Sigmoid colon (tissue), 6 donors: ENCODE measurements at regions not wholly inside any gene's neighbourhood (a gene's known extent, or its start where the extent isn't known, plus 50 kb on each side); places are given as distances from the start of the nearest gene placed in this dataset.
"Not testable (repeated sequence)": the region's sequence is repeated elsewhere in the genome, so short reads cannot be mapped to it uniquely, and the experiment has no call there.

ENCODE experiments used
- DNase-seq: peaks from one replicate; pipeline ENCODE4 v3.0.0-alpha.2; 2019
- H3K27ac ChIP-seq, 4 donors: fragments of 200-600 bp; sonication (generic); one replicate each; pipeline ENCODE4 v1.5.1; 2016 to 2019; ENCODE audit warnings: mild to moderate bottlenecking in 1 of 4
- H3K27me3 ChIP-seq, 3 donors: fragments of 200-600 bp; sonication (generic); one replicate each; pipeline ENCODE4 v1.5.1; 2019; ENCODE audit warnings: mild to moderate bottlenecking in 1 of 3
- H3K36me3 ChIP-seq, 4 donors: fragments of 200-600 bp; sonication (generic); one replicate each; pipeline ENCODE4 v1.5.1; 2016 to 2019
- H3K4me1 ChIP-seq, 4 donors: fragments of 200-600 bp; sonication (generic); one replicate each; pipeline ENCODE4 v1.5.1; 2017 to 2019
- H3K4me3 ChIP-seq, 4 donors: fragments of 200-600 bp; sonication (generic); one replicate each; pipeline ENCODE4 v1.5.1; 2017 to 2019; ENCODE audit warnings: mild to moderate bottlenecking in 2 of 4, moderate library complexity in 1 of 4
- H3K9me3 ChIP-seq, 4 donors: fragments of 200-600 bp in 3 of 4; sonication (generic) in 3 of 4; one replicate each; pipeline versions ENCODE4 v1.5.1 to v1.6.1; 2013 to 2019
- CTCF ChIP-seq, 4 experiments: fragments of 450-650 bp in 3 of 4; fragments of 200-600 bp in 1 of 4; IDR thresholded peaks; one replicate each; pipeline ENCODE4 v1.5.1; 2016 to 2019; ENCODE audit warnings: antibody characterized with exemption in 4 of 4, mild to moderate bottlenecking in 3 of 4, moderate library complexity in 2 of 4
- EP300 ChIP-seq, 4 donors: sonication (generic); formaldehyde crosslinking; IDR thresholded peaks; one replicate each; pipeline ENCODE4 v1.6.1; 2017; ENCODE audit warnings: antibody characterized with exemption in 4 of 4
- POLR2A ChIP-seq, 2 donors: fragments of 450-650 bp; IDR thresholded peaks; one replicate each; pipeline ENCODE4 v1.6.1; 2016; ENCODE audit warnings: antibody characterized with exemption in 2 of 2, mild to moderate bottlenecking in 2 of 2, moderate library complexity in 2 of 2
- POLR2AphosphoS5 ChIP-seq, 4 donors: sonication (generic); formaldehyde crosslinking; IDR thresholded peaks; one replicate each; pipeline ENCODE4 v1.6.1; 2017; ENCODE audit warnings: antibody characterized with exemption in 4 of 4
- WGBS, 2 donors: extraction: QIAGEN DNeasy Blood & Tissue Kit; methylation state at CpG; one replicate each; pipeline ENCODE4 v1.1.7; 2013; 5-methylcytosine and 5-hydroxymethylcytosine counted together
- intact Hi-C: fragments of 100-400 bp; cut with DNase I; formaldehyde crosslinking; loops from one replicate; pipeline ENCODE4 v1.15.1; 2023
- donor health status: healthy with polysubstance abuse.
- donor health status: healthy.

GRCh38 chr3:186440891-186441290, 78.9 kb upstream of the DGKG start:
- DNase-seq: no peak
- TF ChIP-seq CTCF (IDR thresholded peaks at IDR 0.05) (no peak), POLR2AphosphoS5 (IDR thresholded peaks at IDR 0.05) (no peak), POLR2A (IDR thresholded peaks at IDR 0.05) (no peak), EP300 (IDR thresholded peaks at IDR 0.05) (no peak)
- intact Hi-C loops: no loop called here
- H3K4me1 ChIP-seq: no peaks in the 10 kb centered on the region
- H3K27ac ChIP-seq: no peak overlapping the region
- no peak overlapping the region for H3K4me3 ChIP-seq
- no peaks in the 10 kb centered on the region for H3K9me3 ChIP-seq
- H3K36me3 ChIP-seq: no peaks in the 10 kb centered on the region
- 86 to 90% methylated on average over 3 of the region's 3 CpGs for WGBS, 2 donors
- H3K27me3 ChIP-seq: no peaks in the 10 kb centered on the region

GRCh38 chr3:186439725-186440124, 77.7 kb upstream of the DGKG start:
- intact Hi-C loops: no loop called here

DNA sequence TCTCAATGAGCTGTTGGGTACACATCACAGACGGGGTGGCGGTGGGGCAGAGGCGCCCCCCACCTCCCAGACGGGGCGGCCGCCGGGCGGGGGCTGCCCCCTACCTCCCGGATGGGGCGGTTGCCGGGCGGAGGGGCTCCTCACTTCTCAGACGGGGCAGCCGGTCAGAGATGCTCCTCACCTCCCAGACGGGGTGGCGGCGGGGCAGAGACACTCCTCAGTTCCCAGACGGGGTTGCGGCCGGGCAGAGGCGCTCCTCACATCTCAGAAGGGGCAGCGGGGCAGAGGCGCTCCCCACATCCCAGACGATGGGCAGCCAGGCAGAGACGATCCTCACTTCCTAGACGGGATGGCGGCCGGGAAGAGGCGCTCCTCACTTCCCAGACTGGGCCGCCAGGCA, 73.3 kb upstream of the DGKG start:
- H3K27me3 ChIP-seq, DNase-seq: not testable (repeated sequence)

More at GRCh38 chr3:186439725-186440124, 77.7 kb upstream of the DGKG start:
- no peak overlapping the region for H3K4me3 ChIP-seq
- no peaks in the 10 kb centered on the region for H3K4me1 ChIP-seq
- no peak for TF ChIP-seq POLR2AphosphoS5 (IDR thresholded peaks at IDR 0.05)
- no peak for TF ChIP-seq EP300 (IDR thresholded peaks at IDR 0.05)
- no peak for TF ChIP-seq CTCF (IDR thresholded peaks at IDR 0.05)
- no peak for TF ChIP-seq POLR2A (IDR thresholded peaks at IDR 0.05)
- H3K27me3 ChIP-seq: no peaks in the 10 kb centered on the region
- no peak overlapping the region for H3K27ac ChIP-seq
- no peak for DNase-seq
- no peaks in the 10 kb centered on the region for H3K36me3 ChIP-seq
- no peaks in the 10 kb centered on the region for H3K9me3 ChIP-seq
- WGBS, 2 donors: 81 to 84% methylated on average over 6 of the region's 6 CpGs

DNA sequence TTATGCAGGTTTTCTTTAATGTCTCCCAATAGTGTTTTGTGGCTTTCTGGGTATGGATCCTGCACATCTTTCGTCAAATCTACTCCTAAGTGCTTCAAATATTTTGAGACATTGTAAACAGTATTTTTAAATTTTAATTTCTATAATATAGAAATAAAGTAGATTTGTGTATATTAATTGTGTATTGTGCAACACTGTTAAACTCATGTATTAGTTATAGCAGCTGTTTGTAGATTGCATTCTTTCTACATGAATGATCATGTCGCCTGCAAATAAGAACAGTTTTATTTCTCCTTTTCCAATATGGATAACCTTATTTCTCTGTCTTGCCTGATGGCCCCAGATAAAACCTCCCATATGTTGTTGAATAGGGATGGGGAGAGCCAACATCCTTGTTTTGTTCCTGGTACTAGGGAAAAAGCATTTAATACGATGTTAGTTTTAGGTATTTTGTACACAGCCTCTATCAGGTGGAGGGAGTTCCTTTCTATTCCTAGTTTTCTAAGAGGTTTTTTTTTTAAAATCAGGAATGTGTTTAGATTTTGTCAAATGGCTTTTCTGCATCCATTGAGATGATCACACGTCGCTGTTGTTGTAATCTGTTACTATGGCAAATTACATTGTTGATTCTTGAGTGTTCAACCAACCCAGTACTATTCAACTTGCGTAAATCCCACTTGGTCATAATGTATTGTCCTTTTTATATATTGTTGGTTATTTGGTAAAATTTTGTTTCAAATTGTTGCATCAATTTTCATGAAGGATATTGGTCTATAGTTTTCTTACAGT, 71.1 kb upstream of the DGKG start:
- Histone ChIP-seq H3K4me3 (no peak overlapping the region), H3K36me3 (no peaks in the 10 kb centered on the region), H3K9me3 (no peaks in the 10 kb centered on the region), H3K27ac (no peak overlapping the region), H3K4me1 (peaks cover 0 to 2% (median under 1%) of the 10 kb centered on the region in 4 donors), H3K27me3 (no peaks in the 10 kb centered on the region)
- intact Hi-C loops: no loop called here
- WGBS, 2 donors: 81 to 88% methylated on average over 6 of the region's 6 CpGs
- DNase-seq: no peak
- TF ChIP-seq EP300 (IDR thresholded peaks at IDR 0.05) (no peak), POLR2AphosphoS5 (IDR thresholded peaks at IDR 0.05) (no peak), POLR2A (IDR thresholded peaks at IDR 0.05) (no peak), CTCF (IDR thresholded peaks at IDR 0.05) (no peak)

More for the DNA sequence above, 73.3 kb upstream of the DGKG start:
- H3K4me1 ChIP-seq, H3K9me3 ChIP-seq, H3K27ac ChIP-seq, H3K4me3 ChIP-seq, intact Hi-C loops, H3K36me3 ChIP-seq: not testable (repeated sequence)
- 94 to 95% methylated on average over 30 of the region's 30 CpGs for WGBS, 2 donors

DNA sequence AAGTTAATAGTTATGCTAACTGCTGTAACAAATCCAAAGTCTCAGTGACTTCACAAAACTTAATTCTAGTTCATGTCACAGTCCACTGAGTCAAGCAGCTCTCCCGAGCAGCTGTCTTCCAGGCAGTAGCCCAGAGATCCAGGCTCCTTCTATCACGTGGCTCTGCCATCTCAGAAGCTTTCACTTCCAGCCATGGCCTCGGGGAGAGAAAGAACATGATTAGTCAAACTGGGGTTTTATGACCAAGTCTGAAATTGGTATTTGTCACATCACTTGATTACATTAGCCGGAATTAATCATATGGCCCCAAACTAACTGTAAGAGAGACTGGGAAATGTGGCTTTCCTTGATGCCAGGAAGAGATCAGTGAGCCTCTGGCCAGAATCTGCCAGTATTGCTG, 70.2 kb upstream of the DGKG start:
- Histone ChIP-seq H3K27me3 (no peaks in the 10 kb centered on the region), H3K9me3 (no peaks in the 10 kb centered on the region), H3K4me1 (peaks cover 0 to 12% (median 9%) of the 10 kb centered on the region in 4 donors), H3K27ac (no peak overlapping the region), H3K36me3 (no peaks in the 10 kb centered on the region), H3K4me3 (no peak overlapping the region)
- 56 to 66% methylated on average over 4 of the region's 4 CpGs for WGBS, 2 donors
- intact Hi-C loops: no loop called here
- no peak for TF ChIP-seq EP300 (IDR thresholded peaks at IDR 0.05)
- TF ChIP-seq CTCF (IDR thresholded peaks at IDR 0.05): no peak
- TF ChIP-seq POLR2AphosphoS5 (IDR thresholded peaks at IDR 0.05): no peak
- TF ChIP-seq POLR2A (IDR thresholded peaks at IDR 0.05): no peak
- no peak for DNase-seq
